Activated naive CD4-positive, alpha-beta T cell treated with anti-CD3 and anti-CD28 coated beads for 36 hours (primary cell): ENCODE measurements at regions not wholly inside any gene's neighbourhood (a gene's known extent, or its start where the extent isn't known, plus 50 kb on each side); places are given as distances from the start of the nearest gene placed in this dataset.

ENCODE experiments used
- CTCF ChIA-PET: fragments of 350-600 bp; sonication (Branson Sonifier 250); formaldehyde crosslinking; loops from one replicate; lab custom pipeline; 2021; ENCODE audit warnings: antibody characterized with exemption; lab: Charles Lee
- DNase-seq: peaks from one replicate; pipeline ENCODE4 v3.0.0-alpha.2; 2020
- H3K27ac Mint-ChIP-seq: one replicate; pipeline ENCODE4 v1.8.0; 2021; ENCODE audit warnings: mild to moderate bottlenecking, mixed read lengths
- H3K27me3 Mint-ChIP-seq: one replicate; pipeline ENCODE4 v1.8.0; 2021; ENCODE audit warnings: low read depth, mixed read lengths
- H3K36me3 Mint-ChIP-seq: one replicate; pipeline ENCODE4 v1.8.0; 2021; ENCODE audit warnings: low read depth, mixed read lengths
- H3K4me1 Mint-ChIP-seq: one replicate; pipeline ENCODE4 v1.8.0; 2021; ENCODE audit warnings: low read depth, mixed read lengths
- H3K4me3 Mint-ChIP-seq: one replicate; pipeline ENCODE4 v1.8.0; 2021; ENCODE audit warnings: mild to moderate bottlenecking, moderate library complexity, mixed read lengths
- H3K9me3 Mint-ChIP-seq: one replicate; pipeline ENCODE4 v1.8.0; 2021; ENCODE audit warnings: mixed read lengths
- intact Hi-C: fragments of 100-400 bp; cut with micrococcal nuclease; formaldehyde crosslinking; loops from one replicate; pipeline ENCODE4 v1.15.1; 2023

DNA sequence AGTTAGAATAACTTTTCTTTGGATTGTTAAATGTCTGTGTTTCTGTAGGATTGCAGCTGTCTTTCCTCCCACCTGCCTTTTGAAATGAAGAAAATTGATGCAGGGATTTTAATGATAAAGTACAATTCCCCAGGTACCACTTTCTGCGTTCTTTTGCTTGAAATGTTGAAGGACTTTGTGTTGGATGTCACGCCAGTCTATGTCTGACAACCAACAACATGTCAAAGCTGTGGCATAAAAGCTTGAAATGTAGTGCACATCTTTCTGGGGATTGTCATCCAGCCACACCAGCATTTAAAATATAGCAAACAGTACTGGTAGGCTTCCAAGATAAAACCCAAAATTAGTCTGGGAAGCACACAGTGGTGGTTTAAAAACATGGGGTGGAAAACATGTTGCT, 381.4 kb downstream of the TMEM161B start:
- no peaks in the 10 kb centered on the region for H3K4me1 Mint-ChIP-seq

DNA sequence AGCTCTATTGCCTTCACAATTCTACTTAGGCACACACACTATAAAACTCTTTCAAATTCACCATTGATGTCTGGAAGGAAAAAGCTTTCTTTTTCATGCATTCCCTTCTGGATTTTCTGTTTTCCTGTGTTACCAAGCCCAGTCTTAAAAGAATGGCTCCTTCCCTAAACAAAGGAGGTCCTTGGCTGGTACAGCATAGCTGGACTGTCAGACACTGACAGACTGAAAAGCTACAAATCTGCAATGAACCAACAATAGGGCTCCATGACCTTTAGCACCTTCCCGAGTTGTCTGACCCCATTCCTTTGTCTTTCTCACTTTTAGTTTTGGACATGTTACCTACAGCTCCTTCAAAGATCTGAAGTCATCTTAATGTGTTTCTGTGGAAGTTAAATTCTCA, 382.5 kb downstream of the TMEM161B start:
- CTCF ChIA-PET: interaction anchor here (0.6 kb wide), 1 partner anchor 799 kb away, joined by 3 read pairs; no protein-coding TSS in a partner anchor
- peaks cover 10% of the 10 kb centered on the region for H3K9me3 Mint-ChIP-seq
- no peaks in the 10 kb centered on the region for H3K36me3 Mint-ChIP-seq
- no peaks in the 10 kb centered on the region for H3K27me3 Mint-ChIP-seq
- no peak overlapping the region for H3K27ac Mint-ChIP-seq
- DNase-seq: no peak
- H3K4me3 Mint-ChIP-seq: no peak overlapping the region
- intact Hi-C loops: no loop called here
- no peaks in the 10 kb centered on the region for H3K4me1 Mint-ChIP-seq

More for the DNA sequence above, 381.4 kb downstream of the TMEM161B start:
- Mint-ChIP-seq H3K4me3 (no peak overlapping the region), H3K27ac (no peak overlapping the region), H3K36me3 (no peaks in the 10 kb centered on the region), H3K9me3 (peaks cover 6% of the 10 kb centered on the region), H3K27me3 (no peaks in the 10 kb centered on the region)
- CTCF ChIA-PET: no interaction called here
- no peak for DNase-seq
- intact Hi-C loops: no loop called here

DNA sequence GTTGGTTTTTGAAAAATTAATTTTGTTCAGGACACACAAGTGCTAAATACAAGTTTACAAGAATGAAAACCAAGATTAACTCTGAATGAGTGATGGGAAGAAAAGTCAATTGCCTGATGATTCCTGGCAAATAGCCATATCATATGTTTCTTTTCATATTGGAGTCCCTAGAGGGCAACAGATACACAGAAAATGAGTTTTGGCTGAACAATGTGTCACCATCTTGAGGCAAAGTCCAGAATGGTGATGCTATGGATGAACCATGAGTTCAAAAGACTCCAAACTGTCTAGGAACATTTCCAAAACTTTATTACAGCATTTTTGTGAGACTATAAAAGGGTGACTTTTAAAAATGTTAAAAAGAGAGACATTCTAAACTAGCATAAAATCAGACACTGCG, 382.9 kb downstream of the TMEM161B start:
- H3K27ac Mint-ChIP-seq: no peak overlapping the region
- CTCF ChIA-PET: no interaction called here
- no peak overlapping the region for H3K4me3 Mint-ChIP-seq
- intact Hi-C loops: no loop called here
- peaks cover 12% of the 10 kb centered on the region for H3K9me3 Mint-ChIP-seq
- no peak for DNase-seq
- no peaks in the 10 kb centered on the region for H3K4me1 Mint-ChIP-seq
- no peaks in the 10 kb centered on the region for H3K27me3 Mint-ChIP-seq
- H3K36me3 Mint-ChIP-seq: no peaks in the 10 kb centered on the region

DNA sequence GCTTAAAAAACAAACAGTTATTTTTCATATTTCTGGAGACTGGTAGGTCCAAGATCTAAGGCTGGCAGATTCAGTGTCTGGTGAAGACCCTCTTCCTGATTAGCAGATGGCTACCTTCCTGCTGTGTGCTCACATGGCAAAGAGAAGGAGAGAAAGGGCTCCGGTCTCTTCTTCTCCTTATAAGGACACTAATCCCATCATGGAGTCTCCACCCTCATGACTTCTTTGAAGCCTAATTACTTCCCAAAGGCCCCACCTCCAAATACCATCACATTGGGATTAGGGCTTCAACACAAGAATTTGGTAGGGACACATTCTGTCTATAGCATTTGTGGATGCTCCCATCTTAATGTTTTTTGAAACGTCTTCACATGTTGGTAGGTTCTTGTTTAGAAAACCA, 391.1 kb downstream of the TMEM161B start:
- no peaks in the 10 kb centered on the region for H3K27me3 Mint-ChIP-seq
- H3K9me3 Mint-ChIP-seq: peaks cover 19% of the 10 kb centered on the region
- no peaks in the 10 kb centered on the region for H3K36me3 Mint-ChIP-seq
- intact Hi-C loops: no loop called here
- no peak for DNase-seq
- H3K27ac Mint-ChIP-seq: no peak overlapping the region
- CTCF ChIA-PET: no interaction called here
- H3K4me1 Mint-ChIP-seq: no peaks in the 10 kb centered on the region
- no peak overlapping the region for H3K4me3 Mint-ChIP-seq

DNA sequence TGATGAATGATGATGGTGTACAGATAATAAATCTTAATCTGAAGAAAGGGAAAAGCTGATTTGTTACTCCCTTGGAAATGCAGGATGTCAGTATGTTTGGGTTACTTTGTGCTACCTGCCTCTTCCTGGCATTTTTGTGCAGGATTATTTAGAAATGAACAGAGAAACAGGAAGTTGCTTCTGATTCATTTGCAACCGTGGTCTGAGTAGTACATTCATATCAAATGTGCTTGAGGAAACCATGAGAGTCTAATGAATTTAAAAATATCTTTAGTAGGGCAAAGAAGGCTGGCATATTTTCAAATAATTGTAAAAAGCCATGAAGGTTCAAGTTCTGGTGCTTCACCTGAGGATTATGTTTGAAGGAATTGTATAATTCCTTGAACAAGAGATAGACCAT, 391.6 kb downstream of the TMEM161B start:
- peaks cover 17% of the 10 kb centered on the region for H3K9me3 Mint-ChIP-seq
- intact Hi-C loops: no loop called here
- no peak overlapping the region for H3K27ac Mint-ChIP-seq
- DNase-seq: no peak
- H3K4me3 Mint-ChIP-seq: no peak overlapping the region
- no peaks in the 10 kb centered on the region for H3K27me3 Mint-ChIP-seq
- CTCF ChIA-PET: no interaction called here
- no peaks in the 10 kb centered on the region for H3K4me1 Mint-ChIP-seq
- no peaks in the 10 kb centered on the region for H3K36me3 Mint-ChIP-seq

DNA sequence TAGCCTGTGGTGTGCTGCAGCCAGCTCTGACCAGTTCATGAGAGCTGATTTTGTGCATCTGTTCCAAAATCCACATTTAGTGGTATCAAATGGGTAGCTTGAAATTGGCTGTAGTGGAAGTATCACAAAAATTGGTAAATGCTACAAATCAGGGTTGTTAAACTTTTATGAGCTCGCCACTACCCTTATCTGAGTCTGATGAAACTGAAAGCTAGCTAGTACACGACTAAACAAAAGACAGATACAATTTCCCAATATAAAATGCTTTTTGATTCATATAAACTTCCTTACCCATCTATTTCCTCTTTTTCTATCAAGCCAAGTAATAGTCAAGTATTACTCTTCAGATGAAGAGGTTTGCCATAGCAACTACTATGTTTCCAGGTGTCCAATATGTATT, 392.0 kb downstream of the TMEM161B start:
- Mint-ChIP-seq H3K4me3 (no peak overlapping the region), H3K4me1 (no peaks in the 10 kb centered on the region), H3K27ac (no peak overlapping the region), H3K36me3 (no peaks in the 10 kb centered on the region), H3K9me3 (peaks cover 15% of the 10 kb centered on the region), H3K27me3 (no peaks in the 10 kb centered on the region)
- no peak for DNase-seq
- intact Hi-C loops: no loop called here
- CTCF ChIA-PET: no interaction called here

DNA sequence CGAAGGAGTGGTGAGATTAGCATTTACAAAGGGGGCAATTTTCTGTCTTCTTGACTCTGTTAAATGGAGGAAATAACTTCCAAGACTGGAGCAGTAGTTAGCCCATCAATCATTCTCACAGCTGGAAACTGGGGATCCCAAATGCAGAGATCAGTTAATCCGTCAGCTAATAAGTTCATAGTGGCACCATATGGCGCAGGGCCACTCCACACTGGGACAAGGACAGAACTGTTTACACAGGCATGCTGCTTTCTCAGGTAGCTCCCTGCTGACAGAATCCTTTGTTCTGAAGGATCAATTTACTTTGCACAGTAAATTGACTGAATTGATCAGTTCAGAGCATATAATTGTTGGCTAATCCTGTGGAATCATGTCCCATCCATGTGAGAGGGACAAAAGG, 395.7 kb downstream of the TMEM161B start:
- Mint-ChIP-seq H3K27me3 (no peaks in the 10 kb centered on the region), H3K27ac (no peak overlapping the region), H3K4me3 (no peak overlapping the region), H3K4me1 (no peaks in the 10 kb centered on the region), H3K9me3 (no peaks in the 10 kb centered on the region), H3K36me3 (no peaks in the 10 kb centered on the region)
- intact Hi-C loops: no loop called here
- CTCF ChIA-PET: no interaction called here
- no peak for DNase-seq

DNA sequence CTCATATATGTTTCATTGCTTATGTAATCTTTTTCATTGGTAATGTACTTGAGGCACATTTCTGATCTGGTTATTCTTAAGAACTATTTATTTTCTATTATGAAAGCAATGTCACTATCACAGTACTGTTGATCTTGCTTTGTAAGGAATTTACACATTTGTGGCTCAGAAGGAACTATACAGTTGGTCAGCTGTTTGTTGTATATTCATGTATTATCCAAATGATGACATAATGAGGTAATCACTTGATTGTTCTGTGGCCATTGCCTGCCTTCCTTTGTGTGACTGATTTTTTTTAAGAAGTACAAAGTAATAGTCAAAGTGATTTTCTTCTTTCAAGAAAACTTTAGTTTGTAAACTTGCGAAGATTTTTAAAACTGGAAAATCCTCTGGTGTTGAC, 399.9 kb downstream of the TMEM161B start:
- DNase-seq: no peak
- H3K4me1 Mint-ChIP-seq: no peaks in the 10 kb centered on the region
- intact Hi-C loops: no loop called here
- no peaks in the 10 kb centered on the region for H3K36me3 Mint-ChIP-seq
- H3K9me3 Mint-ChIP-seq: no peaks in the 10 kb centered on the region
- CTCF ChIA-PET: no interaction called here
- no peak overlapping the region for H3K27ac Mint-ChIP-seq
- no peaks in the 10 kb centered on the region for H3K27me3 Mint-ChIP-seq
- H3K4me3 Mint-ChIP-seq: no peak overlapping the region

DNA sequence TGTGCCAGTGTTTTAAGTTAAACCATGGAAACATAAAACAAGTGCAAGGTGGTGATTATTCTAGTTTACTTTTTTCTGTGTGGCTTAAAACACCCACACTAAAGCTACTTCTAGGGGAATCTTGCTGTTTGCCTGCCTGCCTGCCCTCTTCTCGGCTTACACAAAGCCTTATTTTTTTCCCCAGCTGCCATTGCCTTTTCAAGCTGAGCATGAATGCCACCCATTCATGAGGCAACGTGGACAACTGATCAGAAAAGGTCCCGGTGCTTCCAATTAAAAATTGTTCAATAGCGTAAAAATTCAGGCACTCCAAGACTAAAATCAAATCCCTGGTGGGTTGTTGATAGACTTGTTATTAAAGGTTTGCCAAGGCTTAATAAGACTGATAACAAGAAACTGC, 401.4 kb downstream of the TMEM161B start:
- no peaks in the 10 kb centered on the region for H3K36me3 Mint-ChIP-seq
- intact Hi-C loops: no loop called here

DNA sequence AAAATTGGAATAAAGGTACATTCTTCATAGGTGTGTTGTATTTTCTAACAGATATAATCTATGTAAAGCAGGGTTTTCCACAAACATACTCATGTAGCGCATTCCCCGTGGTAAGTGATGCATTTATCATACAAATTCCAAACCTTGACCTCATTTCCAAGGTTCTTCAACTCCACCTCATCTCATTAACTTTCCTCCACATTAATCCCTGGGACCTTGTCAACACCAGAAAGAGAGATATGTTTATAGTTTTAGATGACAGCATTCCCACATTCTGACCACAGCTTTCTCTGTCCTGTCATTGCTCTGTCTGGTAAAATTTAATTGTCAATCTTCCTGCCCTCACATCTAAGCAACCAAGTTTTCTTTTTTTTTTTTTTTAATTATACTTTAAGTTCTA, 415.1 kb downstream of the TMEM161B start:
- Mint-ChIP-seq H3K27me3 (no peaks in the 10 kb centered on the region), H3K27ac (no peak overlapping the region), H3K4me3 (no peak overlapping the region), H3K9me3 (no peaks in the 10 kb centered on the region), H3K4me1 (no peaks in the 10 kb centered on the region), H3K36me3 (no peaks in the 10 kb centered on the region)
- DNase-seq: no peak
- CTCF ChIA-PET: no interaction called here
- intact Hi-C loops: no loop called here

More for the DNA sequence above, 401.4 kb downstream of the TMEM161B start:
- H3K9me3 Mint-ChIP-seq: no peaks in the 10 kb centered on the region
- no peak for DNase-seq
- no peak overlapping the region for H3K4me3 Mint-ChIP-seq
- H3K27me3 Mint-ChIP-seq: no peaks in the 10 kb centered on the region
- no peaks in the 10 kb centered on the region for H3K4me1 Mint-ChIP-seq
- H3K27ac Mint-ChIP-seq: no peak overlapping the region
- CTCF ChIA-PET: interaction anchor here (0.6 kb wide), 1 partner anchor 824 kb away, joined by 3 read pairs; no protein-coding TSS in a partner anchor

DNA sequence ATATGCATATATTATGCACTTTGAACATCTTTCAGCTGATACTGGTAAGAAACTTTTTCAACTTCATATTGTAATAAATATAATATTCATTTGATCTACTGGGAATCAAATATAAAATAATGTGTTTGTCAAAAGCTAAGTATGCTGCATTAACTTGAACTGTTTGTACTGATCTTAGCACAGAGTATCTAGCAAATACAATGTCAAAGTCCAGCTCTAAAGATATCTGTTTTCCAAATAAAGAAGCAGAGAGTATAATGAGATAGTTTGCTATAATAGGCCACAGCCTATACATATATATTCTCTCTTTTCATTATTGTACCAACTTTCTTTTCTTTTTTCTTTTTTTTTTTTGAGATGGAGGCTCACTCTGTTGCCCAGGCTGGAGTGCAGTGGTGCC, 417.0 kb downstream of the TMEM161B start:
- Mint-ChIP-seq H3K9me3 (no peaks in the 10 kb centered on the region), H3K4me3 (no peak overlapping the region), H3K27ac (no peak overlapping the region)

DNA sequence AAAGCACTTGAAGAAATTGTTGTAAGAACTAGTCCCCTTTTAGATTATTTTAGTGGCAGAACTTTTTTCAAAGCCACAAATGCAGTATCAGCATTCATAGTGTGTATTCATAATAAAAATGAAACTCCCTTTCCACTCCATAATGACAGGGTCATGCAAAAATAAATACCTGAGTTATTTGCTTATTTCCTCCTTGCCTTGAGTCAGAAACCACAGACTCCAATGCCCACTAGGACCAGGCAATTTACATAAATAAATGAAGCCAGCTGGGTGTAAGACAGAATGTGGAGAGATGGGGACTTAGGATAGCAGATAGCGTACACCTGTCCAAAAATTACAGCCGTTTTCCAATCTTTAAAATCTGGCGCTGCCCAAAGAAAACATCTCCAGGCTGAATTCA, 417.8 kb downstream of the TMEM161B start:
- Mint-ChIP-seq H3K4me3 (no peak overlapping the region), H3K4me1 (no peaks in the 10 kb centered on the region), H3K27me3 (no peaks in the 10 kb centered on the region), H3K36me3 (no peaks in the 10 kb centered on the region), H3K9me3 (no peaks in the 10 kb centered on the region), H3K27ac (no peak overlapping the region)
- intact Hi-C loops: no loop called here
- no peak for DNase-seq
- CTCF ChIA-PET: no interaction called here

More for the DNA sequence above, 417.0 kb downstream of the TMEM161B start:
- Mint-ChIP-seq H3K4me1 (no peaks in the 10 kb centered on the region), H3K36me3 (no peaks in the 10 kb centered on the region), H3K27me3 (no peaks in the 10 kb centered on the region)
- CTCF ChIA-PET: no interaction called here
- intact Hi-C loops: no loop called here
- DNase-seq: no peak

DNA sequence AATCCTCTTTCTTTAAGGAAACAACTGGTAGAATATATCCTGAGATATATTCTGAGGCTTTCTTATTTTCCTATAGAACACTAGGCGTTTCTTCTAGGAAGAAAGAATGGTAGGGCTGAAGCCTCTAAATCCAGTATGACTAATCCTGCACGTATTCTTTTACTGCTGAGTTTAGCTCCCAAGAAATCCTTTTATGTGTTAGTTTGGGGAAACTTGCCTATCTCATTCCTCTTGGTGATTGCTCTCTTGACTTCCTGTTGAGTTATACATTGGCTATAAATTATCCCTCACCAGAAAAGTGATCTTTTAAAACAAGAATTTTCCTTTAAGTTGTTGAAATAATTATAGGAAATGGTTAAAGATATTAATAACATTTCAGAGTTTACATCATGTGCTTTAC, 422.9 kb downstream of the TMEM161B start:
- CTCF ChIA-PET: no interaction called here
- intact Hi-C loops: no loop called here
- Mint-ChIP-seq H3K4me3 (no peak overlapping the region), H3K27ac (no peak overlapping the region), H3K36me3 (no peaks in the 10 kb centered on the region), H3K27me3 (no peaks in the 10 kb centered on the region), H3K4me1 (no peaks in the 10 kb centered on the region), H3K9me3 (no peaks in the 10 kb centered on the region)
- no peak for DNase-seq

DNA sequence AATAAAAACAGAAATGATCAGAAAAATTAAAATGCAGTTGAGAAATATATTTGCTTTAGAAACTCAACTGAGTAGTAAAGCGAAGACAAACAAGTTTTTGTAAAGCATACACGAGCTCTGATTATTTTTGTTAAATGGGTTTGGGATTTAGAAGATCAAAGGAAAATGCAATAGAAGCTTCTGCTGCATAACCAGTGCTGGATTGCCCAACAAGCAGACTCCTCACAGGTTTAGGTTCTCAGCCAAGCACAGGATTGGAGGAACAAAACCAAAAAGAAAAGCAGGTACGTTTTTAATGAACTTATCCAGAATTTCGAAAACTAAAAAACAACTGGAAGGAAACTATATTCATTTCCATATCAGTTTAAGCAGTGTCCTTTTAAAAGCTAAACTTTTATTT, 423.8 kb downstream of the TMEM161B start:
- Mint-ChIP-seq H3K9me3 (peaks cover under 1% of the 10 kb centered on the region), H3K27ac (no peak overlapping the region), H3K4me1 (no peaks in the 10 kb centered on the region), H3K27me3 (no peaks in the 10 kb centered on the region), H3K4me3 (no peak overlapping the region), H3K36me3 (no peaks in the 10 kb centered on the region)
- intact Hi-C loops: no loop called here
- CTCF ChIA-PET: no interaction called here
- DNase-seq: no peak
